Uterus (tissue), 2 donors: ENCODE measurements at regions not wholly inside any gene's neighbourhood (a gene's known extent, or its start where the extent isn't known, plus 50 kb on each side); places are given as distances from the start of the nearest gene placed in this dataset.

Experiments
- POLR2A ChIP-seq, 2 donors: fragments of 450-650 bp; IDR thresholded peaks; one replicate each; pipeline ENCODE4 v1.6.1; 2016; ENCODE audit warnings: antibody characterized with exemption in 2 of 2, mild to moderate bottlenecking in 1 of 2, moderate library complexity in 1 of 2
- TF ChIP-seq, protein P1 (sequence below), 4 experiments: fragments of 200-600 bp in 2 of 4; fragments of 450-650 bp in 2 of 4; sonication (generic) in 2 of 4; IDR thresholded peaks; one replicate each; pipeline ENCODE4 v1.5.1; 2016 to 2019; ENCODE audit warnings: antibody characterized with exemption in 4 of 4, mild to moderate bottlenecking in 2 of 4, moderate library complexity in 1 of 4

DNA sequence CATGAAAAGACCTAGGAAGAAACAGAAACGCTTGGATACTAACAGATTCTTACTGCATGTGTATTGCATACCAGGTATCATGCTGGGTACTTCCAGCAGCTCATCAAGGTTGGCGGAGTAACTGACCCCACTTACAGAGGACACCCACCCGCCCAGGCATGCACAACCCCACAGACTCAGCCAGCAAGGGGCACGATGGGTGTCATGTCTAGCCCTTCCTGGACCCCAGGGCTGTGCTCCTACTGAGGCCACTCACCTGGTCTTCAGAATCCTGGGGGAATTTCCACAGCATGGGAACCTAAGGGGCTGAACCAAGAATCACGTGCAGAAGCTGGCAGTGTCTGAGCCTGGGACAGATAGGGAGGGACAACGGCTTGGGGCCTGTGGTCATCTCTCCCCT is 134.1 kb upstream of the ZNF32 start:
- TF ChIP-seq, protein P1, sequence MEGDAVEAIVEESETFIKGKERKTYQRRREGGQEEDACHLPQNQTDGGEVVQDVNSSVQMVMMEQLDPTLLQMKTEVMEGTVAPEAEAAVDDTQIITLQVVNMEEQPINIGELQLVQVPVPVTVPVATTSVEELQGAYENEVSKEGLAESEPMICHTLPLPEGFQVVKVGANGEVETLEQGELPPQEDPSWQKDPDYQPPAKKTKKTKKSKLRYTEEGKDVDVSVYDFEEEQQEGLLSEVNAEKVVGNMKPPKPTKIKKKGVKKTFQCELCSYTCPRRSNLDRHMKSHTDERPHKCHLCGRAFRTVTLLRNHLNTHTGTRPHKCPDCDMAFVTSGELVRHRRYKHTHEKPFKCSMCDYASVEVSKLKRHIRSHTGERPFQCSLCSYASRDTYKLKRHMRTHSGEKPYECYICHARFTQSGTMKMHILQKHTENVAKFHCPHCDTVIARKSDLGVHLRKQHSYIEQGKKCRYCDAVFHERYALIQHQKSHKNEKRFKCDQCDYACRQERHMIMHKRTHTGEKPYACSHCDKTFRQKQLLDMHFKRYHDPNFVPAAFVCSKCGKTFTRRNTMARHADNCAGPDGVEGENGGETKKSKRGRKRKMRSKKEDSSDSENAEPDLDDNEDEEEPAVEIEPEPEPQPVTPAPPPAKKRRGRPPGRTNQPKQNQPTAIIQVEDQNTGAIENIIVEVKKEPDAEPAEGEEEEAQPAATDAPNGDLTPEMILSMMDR (IDR thresholded peaks at IDR 0.05), result no peak
- no peak for TF ChIP-seq POLR2A (IDR thresholded peaks at IDR 0.05)
